Right cardiac atrium (tissue), 5 donors: ENCODE measurements at regions not wholly inside any gene's neighbourhood (a gene's known extent, or its start where the extent isn't known, plus 50 kb on each side); places are given as distances from the start of the nearest gene placed in this dataset.
"Not testable (repeated sequence)": the region's sequence is repeated elsewhere in the genome, so short reads cannot be mapped to it uniquely, and the experiment has no call there.

Source experiments
- ATAC-seq, 2 donors: fragments of 200-7000 bp; cut with Tn5 transposase; one replicate each; pipeline versions ENCODE4 v1.8.0 to v1.9.1; 2020; ENCODE audit warnings: moderate library complexity in 2 of 2, mild to moderate bottlenecking in 1 of 2
- DNase-seq, 3 donors: peaks; one replicate each; pipeline ENCODE4 v3.0.0-alpha.2; 2020
- H3K27ac ChIP-seq: one replicate; pipeline ENCODE4 v1.5.1; 2013; ENCODE audit warnings: mild to moderate bottlenecking, low read length, control low read depth, moderate library complexity
- H3K27me3 ChIP-seq: one replicate; pipeline ENCODE4 v1.6.1; 2013; ENCODE audit not compliant: control insufficient read depth, insufficient read depth
- H3K4me1 ChIP-seq: one replicate; pipeline ENCODE4 v1.6.1; 2013; ENCODE audit warnings: low read length; ENCODE audit not compliant: control insufficient read depth, insufficient read depth
- H3K4me3 ChIP-seq: one replicate; pipeline ENCODE4 v1.5.1; 2013; ENCODE audit warnings: low read length, control low read depth
- H3K9me3 ChIP-seq: one replicate; pipeline ENCODE4 v1.6.1; 2013; ENCODE audit warnings: low read length; ENCODE audit not compliant: control insufficient read depth
- WGBS: extraction: QIAGEN DNeasy Blood & Tissue Kit; methylation state at CpG from one replicate; pipeline ENCODE4 v1.1.7; 2013; 5-methylcytosine and 5-hydroxymethylcytosine counted together
- intact Hi-C, 4 donors: fragments of 100-400 bp; cut with DNase I; formaldehyde crosslinking; loops; one replicate each; pipeline versions ENCODE4 v1.11.0 to v1.14.0; 2022 to 2023
- donor health status: healthy with polysubstance abuse.
- donor health status: DM: no; HTN: yes; CAD: no.
- donor health status: DM: no; HTN: no; CAD: no.
- donor health status: DM: no; HTN: yes; CAD: no; lungs with severe emphysema.
- donor health status: DM: yes; HTN: yes; CAD: no.

DNA sequence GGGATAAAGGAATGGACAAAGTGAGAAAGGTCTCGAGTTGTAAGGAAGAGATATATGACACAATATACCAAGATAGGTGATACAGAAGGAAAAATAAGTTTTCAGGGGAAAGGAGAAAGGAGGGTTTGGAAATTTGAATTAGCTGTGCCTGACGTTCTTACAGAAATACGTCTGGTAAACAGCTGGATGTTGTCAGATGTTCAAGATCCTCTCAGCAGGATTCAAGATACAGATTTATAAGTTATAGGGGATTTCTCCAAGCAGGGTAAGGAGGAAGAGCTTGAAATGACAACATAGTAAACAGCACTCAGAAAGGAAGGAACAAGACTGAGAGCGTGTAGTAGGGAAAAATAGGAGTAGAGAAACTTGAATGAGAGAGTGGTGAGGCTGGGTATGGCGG lies 1184.1 kb downstream of the TYW1 start:
- H3K27me3 ChIP-seq, result no peaks in the 10 kb centered on the region
- H3K4me1 ChIP-seq, result no peaks in the 10 kb centered on the region
- no peak overlapping the region for H3K27ac ChIP-seq
- 62% methylated on average over 5 of the region's 5 CpGs for WGBS
- intact Hi-C loops, result loop anchor here in 1 of 4 donors (5.0 kb wide), 1 partner anchor 502 kb away; no protein-coding TSS in a partner anchor
- H3K9me3 ChIP-seq, result no peaks in the 10 kb centered on the region
- ATAC-seq, result no peak
- no peak for DNase-seq
- no peak overlapping the region for H3K4me3 ChIP-seq

GRCh38 chr7:68183176-68183575 lies 1186.5 kb downstream of the TYW1 start:
- Histone ChIP-seq H3K4me1 (no peaks in the 10 kb centered on the region), H3K9me3 (no peaks in the 10 kb centered on the region), H3K27ac (no peak overlapping the region), H3K27me3 (no peaks in the 10 kb centered on the region), H3K4me3 (no peak overlapping the region)
- ATAC-seq (no peak), DNase-seq (no peak)
- intact Hi-C loops, result loop anchor here in 1 of 4 donors (5.0 kb wide), 1 partner anchor 499 kb away; no protein-coding TSS in a partner anchor
- 87% methylated on average over 6 of the region's 6 CpGs for WGBS

- H3K4me1 ChIP-seq, result no peaks in the 10 kb centered on the region
- H3K9me3 ChIP-seq, result no peaks in the 10 kb centered on the region
- intact Hi-C loops, result no loop called here
- ATAC-seq, result no peak
- no peak for DNase-seq
- no peak overlapping the region for H3K27ac ChIP-seq
- no peak overlapping the region for H3K4me3 ChIP-seq
- WGBS, result 43% methylated on average over 16 of the region's 16 CpGs
- H3K27me3 ChIP-seq, result no peaks in the 10 kb centered on the region
Observed at GRCh38 chr7:68185631-68186456, 1189.2 kb downstream of the TYW1 start.

DNA sequence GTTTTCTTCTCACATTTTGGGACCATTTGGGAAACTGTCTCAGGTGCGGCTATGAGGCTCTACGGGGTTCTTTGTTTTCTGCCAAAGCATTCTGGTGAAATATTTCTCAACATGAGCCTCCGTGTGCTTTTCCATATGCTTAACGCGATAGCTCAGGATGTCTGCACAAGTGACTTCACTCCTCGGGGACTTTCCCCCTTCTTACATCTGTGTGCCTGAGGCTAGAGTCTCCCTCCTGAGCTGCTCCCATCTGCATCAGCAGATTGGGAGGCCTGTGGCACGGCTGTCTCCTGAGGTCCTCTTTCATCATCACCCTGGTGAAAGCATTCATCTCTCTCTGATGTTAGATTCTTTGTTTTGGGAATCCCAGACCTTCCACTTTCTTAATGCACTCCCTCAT lies 1190.9 kb downstream of the TYW1 start:
- ATAC-seq (no peak), DNase-seq (no peak)
- Histone ChIP-seq H3K27me3 (no peaks in the 10 kb centered on the region), H3K4me3 (no peak overlapping the region), H3K4me1 (no peaks in the 10 kb centered on the region), H3K27ac (no peak overlapping the region), H3K9me3 (no peaks in the 10 kb centered on the region)
- intact Hi-C loops, result no loop called here
- 69% methylated on average over 7 of the region's 7 CpGs for WGBS

GRCh38 chr7:68192941-68193340 lies 1196.3 kb downstream of the TYW1 start:
- Histone ChIP-seq H3K4me3 (no peak overlapping the region), H3K9me3 (no peaks in the 10 kb centered on the region), H3K27me3 (no peaks in the 10 kb centered on the region), H3K4me1 (no peaks in the 10 kb centered on the region), H3K27ac (no peak overlapping the region)
- 63% methylated on average over 5 of the region's 5 CpGs for WGBS
- DNase-seq (no peak), ATAC-seq (no peak)
- intact Hi-C loops, result no loop called here

DNA sequence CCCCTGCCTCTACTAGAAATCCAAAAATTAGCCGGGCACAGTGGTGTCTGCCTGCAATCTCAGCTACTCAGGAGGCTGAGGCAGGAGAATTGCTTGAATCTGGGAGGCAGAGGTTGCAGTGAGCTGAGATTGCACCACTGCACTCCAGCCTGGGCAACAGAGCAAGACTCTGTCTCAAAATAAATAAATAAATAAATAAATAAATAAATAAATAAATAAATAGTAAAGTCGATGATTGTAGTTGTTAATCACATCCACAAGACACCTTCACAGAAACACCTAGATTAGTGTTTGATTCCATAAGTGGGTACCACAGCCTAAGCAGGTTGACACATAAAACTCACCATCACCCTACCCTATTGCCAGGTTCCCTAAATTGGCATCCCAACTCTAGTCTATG lies 1199.0 kb downstream of the TYW1 start:
- intact Hi-C loops, DNase-seq: not testable (repeated sequence)
- WGBS, result 94% methylated on average over 2 of the region's 2 CpGs

GRCh38 chr7:68200051-68200670 lies 1203.5 kb downstream of the TYW1 start:
- Histone ChIP-seq H3K4me3 (no peak overlapping the region), H3K9me3 (no peaks in the 10 kb centered on the region), H3K4me1 (no peaks in the 10 kb centered on the region), H3K27me3 (no peaks in the 10 kb centered on the region), H3K27ac (no peak overlapping the region)
- WGBS, result 71% methylated on average over 12 of the region's 12 CpGs
- DNase-seq (no peak), ATAC-seq (no peak)
- intact Hi-C loops, result no loop called here

More for the DNA sequence above, 1199.0 kb downstream of the TYW1 start:
- not testable (repeated sequence) for H3K27me3 ChIP-seq, H3K9me3 ChIP-seq, H3K4me1 ChIP-seq, ATAC-seq, H3K27ac ChIP-seq, H3K4me3 ChIP-seq

DNA sequence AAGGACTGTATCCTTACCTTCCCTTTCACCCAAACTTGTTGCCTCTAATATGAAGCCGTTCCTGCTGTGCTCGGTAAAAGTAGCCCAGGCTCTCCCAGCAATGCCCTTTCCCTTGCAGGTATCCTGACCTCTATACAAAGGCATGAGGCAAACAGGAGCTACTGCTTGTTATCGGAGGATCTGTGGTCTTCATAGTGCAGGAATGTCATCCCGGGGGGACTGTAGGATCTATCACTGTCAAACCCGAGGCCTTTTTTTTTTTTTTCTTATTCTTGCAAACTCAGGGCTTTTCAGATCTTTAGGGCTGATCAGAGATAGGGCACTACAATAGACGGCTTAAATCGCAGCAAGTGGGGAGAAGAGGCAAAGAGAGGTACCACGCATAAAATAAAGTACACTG lies 1206.6 kb downstream of the TYW1 start:
- no peak overlapping the region for H3K4me3 ChIP-seq
- H3K9me3 ChIP-seq, result no peaks in the 10 kb centered on the region
- intact Hi-C loops, result no loop called here
- 63% methylated on average over 8 of the region's 8 CpGs for WGBS
- H3K4me1 ChIP-seq, result no peaks in the 10 kb centered on the region
- DNase-seq (no peak), ATAC-seq (no peak)
- H3K27ac ChIP-seq, result no peak overlapping the region
- H3K27me3 ChIP-seq, result no peaks in the 10 kb centered on the region

GRCh38 chr7:68205826-68206225 lies 1209.2 kb downstream of the TYW1 start:
- H3K4me3 ChIP-seq, result no peak overlapping the region
- WGBS, result 73% methylated on average over 7 of the region's 7 CpGs
- ATAC-seq (no peak), DNase-seq (no peak)
- no peak overlapping the region for H3K27ac ChIP-seq
- no peaks in the 10 kb centered on the region for H3K9me3 ChIP-seq
- H3K4me1 ChIP-seq, result no peaks in the 10 kb centered on the region
- H3K27me3 ChIP-seq, result no peaks in the 10 kb centered on the region
- intact Hi-C loops, result no loop called here

GRCh38 chr7:68206946-68207485 lies 1210.4 kb downstream of the TYW1 start:
- intact Hi-C loops, result no loop called here
- no peaks in the 10 kb centered on the region for H3K27me3 ChIP-seq
- 94% methylated on average over 11 of the region's 11 CpGs for WGBS
- no peaks in the 10 kb centered on the region for H3K4me1 ChIP-seq
- no peaks in the 10 kb centered on the region for H3K9me3 ChIP-seq
- ATAC-seq (no peak), DNase-seq (no peak)
- H3K4me3 ChIP-seq, result no peak overlapping the region
- no peak overlapping the region for H3K27ac ChIP-seq

- 94% methylated on average over 8 of the region's 8 CpGs for WGBS
- DNase-seq, result no peak
- ATAC-seq, result no peak
- H3K9me3 ChIP-seq, result no peaks in the 10 kb centered on the region
- H3K27me3 ChIP-seq, result no peaks in the 10 kb centered on the region
- no peaks in the 10 kb centered on the region for H3K4me1 ChIP-seq
- no peak overlapping the region for H3K27ac ChIP-seq
- no peak overlapping the region for H3K4me3 ChIP-seq
- intact Hi-C loops, result no loop called here
Observed at GRCh38 chr7:68207676-68208075, 1211.0 kb downstream of the TYW1 start.
